Smooth muscle cell (in vitro differentiated cells): ENCODE measurements at regions not wholly inside any gene's neighbourhood (a gene's known extent, or its start where the extent isn't known, plus 50 kb on each side); places are given as distances from the start of the nearest gene placed in this dataset.

ENCODE experiments used
- DNase-seq: peaks from one replicate; lab custom pipeline; 2025; ENCODE audit not compliant: unreplicated experiment; lab: John Stamatoyannopoulos, UW
- H2AFZ ChIP-seq: fragments of 200-600 bp; sonication (generic); 2 replicates; pipeline ENCODE4 v1.6.0; 2016; ENCODE audit warnings: antibody characterized with exemption, low read depth, mild to moderate bottlenecking
- H3F3A ChIP-seq: fragments of 200-600 bp; sonication (generic); 2 replicates; pipeline ENCODE4 v1.6.0; 2017; ENCODE audit warnings: antibody characterized with exemption, low read depth
- H3K27ac ChIP-seq: fragments of 200-600 bp; sonication (generic); 2 replicates; pipeline ENCODE4 v1.5.1; 2016; ENCODE audit warnings: low read depth, mild to moderate bottlenecking
- H3K27me3 ChIP-seq: fragments of 200-600 bp; sonication (generic); 2 replicates; pipeline ENCODE4 v1.6.1; 2016; ENCODE audit warnings: low read depth, mild to moderate bottlenecking
- H3K36me3 ChIP-seq: fragments of 200-600 bp; sonication (generic); 2 replicates; pipeline ENCODE4 v1.5.1; 2016; ENCODE audit warnings: low read depth
- H3K4me1 ChIP-seq: fragments of 200-600 bp; sonication (generic); 2 replicates; pipeline ENCODE4 v1.5.1; 2016; ENCODE audit warnings: low read depth
- H3K4me2 ChIP-seq: fragments of 200-600 bp; sonication (generic); 2 replicates; pipeline ENCODE4 v1.6.0; 2016; ENCODE audit warnings: mild to moderate bottlenecking
- H3K4me3 ChIP-seq: fragments of 200-600 bp; sonication (generic); 2 replicates; pipeline ENCODE4 v1.5.1; 2016; ENCODE audit warnings: mild to moderate bottlenecking
- H3K79me2 ChIP-seq: fragments of 200-600 bp; sonication (generic); 2 replicates; pipeline ENCODE4 v1.6.0; 2016; ENCODE audit warnings: low read depth, mild to moderate bottlenecking
- H3K9ac ChIP-seq: fragments of 200-600 bp; sonication (generic); 2 replicates; pipeline ENCODE4 v1.6.0; 2016; ENCODE audit warnings: low read depth
- H3K9me3 ChIP-seq: fragments of 200-600 bp; sonication (generic); replicated peaks from 2 replicates; pipeline ENCODE4 v1.5.1; 2016; ENCODE audit warnings: low read depth
- H4K20me1 ChIP-seq: fragments of 200-600 bp; sonication (generic); 2 replicates; pipeline ENCODE4 v1.6.0; 2016; ENCODE audit warnings: low read depth
- CTCF ChIP-seq: fragments of 200-600 bp; sonication (generic); IDR thresholded peaks from 2 replicates; pipeline ENCODE4 v1.5.1; 2017; ENCODE audit warnings: borderline replicate concordance, mild to moderate bottlenecking, antibody characterized with exemption; ENCODE audit not compliant: insufficient read depth, poor library complexity, severe bottlenecking
- WGBS: methylation state at CpG from one replicate; pipeline ENCODE4 v1.1.7; 2016; ENCODE audit warnings: low lambda C conversion rate; 5-methylcytosine and 5-hydroxymethylcytosine counted together

- Histone ChIP-seq H3K9ac (no peak overlapping the region), H3K4me1 (no peaks in the 10 kb centered on the region), H3K79me2 (no peaks in the 10 kb centered on the region), H3K9me3 (no peaks in the 10 kb centered on the region), H3K36me3 (no peaks in the 10 kb centered on the region), H2AFZ (no peak overlapping the region), H4K20me1 (no peaks in the 10 kb centered on the region), H3F3A (no peaks in the 10 kb centered on the region), H3K4me3 (no peak overlapping the region), H3K27me3 (no peaks in the 10 kb centered on the region), H3K4me2 (no peak overlapping the region), H3K27ac (no peak overlapping the region)
- 83% methylated on average over 5 of the region's 5 CpGs for WGBS
- DNase-seq = no peak
- no peak for TF ChIP-seq CTCF
These were observed 807.2 kb downstream of the GLUD2 start for GRCh38 chrX:121854614-121854911.

GRCh38 chrX:121858867-121859647 is 811.6 kb downstream of the GLUD2 start:
- Histone ChIP-seq H3K27ac (no peak overlapping the region), H3K9me3 (no peaks in the 10 kb centered on the region), H3K36me3 (no peaks in the 10 kb centered on the region), H3K4me2 (no peak overlapping the region), H3F3A (no peaks in the 10 kb centered on the region), H4K20me1 (no peaks in the 10 kb centered on the region), H3K4me3 (no peak overlapping the region), H3K4me1 (no peaks in the 10 kb centered on the region), H3K27me3 (no peaks in the 10 kb centered on the region), H3K9ac (no peak overlapping the region), H2AFZ (no peak overlapping the region), H3K79me2 (no peaks in the 10 kb centered on the region)
- 82% methylated on average over 8 of the region's 8 CpGs for WGBS
- no peak for TF ChIP-seq CTCF
- DNase-seq = no peak

- WGBS = 79% methylated on average over 7 of the region's 7 CpGs
- Histone ChIP-seq H3K27me3 (no peaks in the 10 kb centered on the region), H3K9me3 (no peaks in the 10 kb centered on the region), H2AFZ (no peak overlapping the region), H4K20me1 (no peaks in the 10 kb centered on the region), H3K4me3 (no peak overlapping the region), H3K9ac (no peak overlapping the region), H3K36me3 (no peaks in the 10 kb centered on the region), H3K27ac (no peak overlapping the region), H3K4me1 (no peaks in the 10 kb centered on the region), H3F3A (no peaks in the 10 kb centered on the region), H3K4me2 (no peak overlapping the region), H3K79me2 (no peaks in the 10 kb centered on the region)
- DNase-seq = no peak
- TF ChIP-seq CTCF = no peak
These were observed 816.6 kb downstream of the GLUD2 start for GRCh38 chrX:121863976-121864375.

- TF ChIP-seq CTCF = no peak
- no peak overlapping the region for H3K9ac ChIP-seq
- WGBS = 44% methylated on average over 2 of the region's 2 CpGs
- H3K4me3 ChIP-seq = no peak overlapping the region
- H3K4me1 ChIP-seq = no peaks in the 10 kb centered on the region
- no peak overlapping the region for H3K27ac ChIP-seq
- no peaks in the 10 kb centered on the region for H3K9me3 ChIP-seq
- no peak overlapping the region for H2AFZ ChIP-seq
- H3K79me2 ChIP-seq = no peaks in the 10 kb centered on the region
- H3F3A ChIP-seq = no peaks in the 10 kb centered on the region
- no peaks in the 10 kb centered on the region for H3K27me3 ChIP-seq
- no peaks in the 10 kb centered on the region for H3K36me3 ChIP-seq
- H4K20me1 ChIP-seq = no peaks in the 10 kb centered on the region
- no peak for DNase-seq
- no peak overlapping the region for H3K4me2 ChIP-seq
These were observed 817.2 kb downstream of the GLUD2 start for GRCh38 chrX:121864561-121864960.
